Right lobe of liver (tissue), 6 donors: ENCODE measurements at regions not wholly inside any gene's neighbourhood (a gene's known extent, or its start where the extent isn't known, plus 50 kb on each side); places are given as distances from the start of the nearest gene placed in this dataset.

Source experiments
- ATAC-seq, 4 donors: fragments of 200-7000 bp; cut with Tn5 transposase; one replicate each; pipeline ENCODE4 v1.9.1; 2020; ENCODE audit warnings: mild to moderate bottlenecking in 4 of 4, moderate library complexity in 4 of 4
- DNase-seq, 3 donors: peaks; one replicate each; pipeline ENCODE4 v3.0.0-alpha.2; 2020
- H3K27ac ChIP-seq, 3 donors: fragments of 200-600 bp; one replicate each; pipeline ENCODE4 v1.8.0; 2022
- H3K27me3 ChIP-seq, 2 donors: fragments of 200-600 bp; one replicate each; pipeline ENCODE4 v1.8.0; 2022
- H3K36me3 ChIP-seq, 4 donors: fragments of 200-600 bp; sonication (generic) in 1 of 4; one replicate each; pipeline versions ENCODE4 v1.5.1 to v1.8.0; 2017 to 2022; ENCODE audit warnings: control low read depth in 1 of 4
- H3K4me1 ChIP-seq, 4 donors: fragments of 200-600 bp; sonication (generic) in 1 of 4; one replicate each; pipeline versions ENCODE4 v1.5.1 to v1.8.0; 2017 to 2022; ENCODE audit warnings: control low read depth in 1 of 4
- H3K4me3 ChIP-seq, 3 donors: fragments of 200-600 bp; one replicate each; pipeline ENCODE4 v1.8.0; 2022
- H3K9me3 ChIP-seq, 4 donors: fragments of 200-600 bp; sonication (generic) in 1 of 4; one replicate each; pipeline versions ENCODE4 v1.5.1 to v1.8.0; 2017 to 2022; ENCODE audit warnings: control low read depth in 1 of 4
- CTCF ChIP-seq, 4 donors: fragments of 200-600 bp in 3 of 4; fragments of 450-650 bp in 1 of 4; IDR thresholded peaks; one replicate each; pipeline versions ENCODE4 v1.5.1 to v1.8.0; 2016 to 2022; ENCODE audit warnings: antibody characterized with exemption in 4 of 4, mild to moderate bottlenecking in 2 of 4
- POLR2A ChIP-seq: fragments of 450-650 bp; IDR thresholded peaks from one replicate; pipeline ENCODE4 v1.6.1; 2017; ENCODE audit warnings: antibody characterized with exemption, mild to moderate bottlenecking
- WGBS: methylation state at CpG from one replicate; pipeline ENCODE4 v1.1.6; 2018; ENCODE audit warnings: low coverage, low lambda C conversion rate; ENCODE audit not compliant: insufficient coverage; ENCODE audit errors: missing lambda C conversion rate; 5-methylcytosine and 5-hydroxymethylcytosine counted together
- intact Hi-C, 2 donors: fragments of 100-400 bp; cut with DNase I; formaldehyde crosslinking; loops; one replicate each; pipeline versions ENCODE4 v1.11.2 to v1.14.1; 2022
- donor health status: DM: no; HTN: yes; CAD: no.
- donor health status: DM: no; HTN: no; CAD: no.
- donor health status: DM: no; HTN: no; CAD: no.
- donor health status: DM: no; HTN: yes; CAD: no.
- donor health status: DM: no; HTN: yes; CAD: no.

- 36% methylated on average over 1 of the region's 1 CpG for WGBS
- no peak overlapping the region for H3K4me3 ChIP-seq
- no peak for ATAC-seq
- no peak overlapping the region for H3K27ac ChIP-seq
- H3K9me3 ChIP-seq: no peaks in the 10 kb centered on the region
- no peaks in the 10 kb centered on the region for H3K36me3 ChIP-seq
- intact Hi-C loops: no loop called here
- TF ChIP-seq POLR2A (no peak), CTCF (IDR thresholded peaks at IDR 0.05) (no peak)
- H3K4me1 ChIP-seq: no peaks in the 10 kb centered on the region
- DNase-seq: no peak
- no peaks in the 10 kb centered on the region for H3K27me3 ChIP-seq
Measured at GRCh38 chr21:17979763-17980162, 160.6 kb upstream of the C21orf91 start.

- no peak overlapping the region for H3K4me3 ChIP-seq
- H3K27me3 ChIP-seq: no peaks in the 10 kb centered on the region
- 61% methylated on average over 3 of the region's 3 CpGs for WGBS
- intact Hi-C loops: no loop called here
- no peaks in the 10 kb centered on the region for H3K4me1 ChIP-seq
- H3K36me3 ChIP-seq: no peaks in the 10 kb centered on the region
- TF ChIP-seq CTCF (IDR thresholded peaks at IDR 0.05) (no peak), POLR2A (no peak)
- no peak for ATAC-seq
- H3K27ac ChIP-seq: no peak overlapping the region
- no peaks in the 10 kb centered on the region for H3K9me3 ChIP-seq
- DNase-seq: no peak
Measured at GRCh38 chr21:17978895-17979294, 159.7 kb upstream of the C21orf91 start.

- ATAC-seq: no peak
- no peak overlapping the region for H3K4me3 ChIP-seq
Measured at GRCh38 chr21:17976691-17977090, 157.5 kb upstream of the C21orf91 start.

GRCh38 chr21:17976139-17976538 lies 157.0 kb upstream of the C21orf91 start:
- ATAC-seq: no peak
- intact Hi-C loops: no loop called here
- TF ChIP-seq POLR2A (no peak), CTCF (IDR thresholded peaks at IDR 0.05) (no peak)
- H3K4me3 ChIP-seq: no peak overlapping the region
- WGBS: 67% methylated on average over 1 of the region's 2 CpGs
- no peaks in the 10 kb centered on the region for H3K4me1 ChIP-seq
- H3K27me3 ChIP-seq: no peaks in the 10 kb centered on the region
- no peak for DNase-seq
- no peaks in the 10 kb centered on the region for H3K9me3 ChIP-seq
- H3K36me3 ChIP-seq: no peaks in the 10 kb centered on the region
- no peak overlapping the region for H3K27ac ChIP-seq

More at GRCh38 chr21:17976691-17977090, 157.5 kb upstream of the C21orf91 start:
- intact Hi-C loops: no loop called here
- Histone ChIP-seq H3K27ac (no peak overlapping the region), H3K9me3 (no peaks in the 10 kb centered on the region), H3K4me1 (no peaks in the 10 kb centered on the region), H3K36me3 (no peaks in the 10 kb centered on the region), H3K27me3 (no peaks in the 10 kb centered on the region)
- no peak for DNase-seq
- TF ChIP-seq POLR2A (no peak), CTCF (IDR thresholded peaks at IDR 0.05) (no peak)

- no peak for TF ChIP-seq POLR2A
- no peak for TF ChIP-seq CTCF (IDR thresholded peaks at IDR 0.05)
- no peak for DNase-seq
- intact Hi-C loops: no loop called here
- ATAC-seq: no peak
- H3K36me3 ChIP-seq: no peaks in the 10 kb centered on the region
- no peaks in the 10 kb centered on the region for H3K9me3 ChIP-seq
- H3K4me3 ChIP-seq: no peak overlapping the region
- H3K27ac ChIP-seq: no peak overlapping the region
- no peaks in the 10 kb centered on the region for H3K4me1 ChIP-seq
- no peaks in the 10 kb centered on the region for H3K27me3 ChIP-seq
Measured at GRCh38 chr21:17967319-17967718, 148.2 kb upstream of the C21orf91 start.
